NB4 (cell line): ENCODE measurements at regions not wholly inside any gene's neighbourhood (a gene's known extent, or its start where the extent isn't known, plus 50 kb on each side); places are given as distances from the start of the nearest gene placed in this dataset.

Experiments used
- MYC ChIP-seq: IDR thresholded peaks from 2 replicates; pipeline ENCODE4 v1.6.1; 2011; ENCODE audit warnings: low read depth, low read length
- POLR2A ChIP-seq: IDR thresholded peaks from 2 replicates; pipeline ENCODE4 v1.6.1; 2011; ENCODE audit warnings: mild to moderate bottlenecking; ENCODE audit not compliant: insufficient read length; ENCODE audit errors: extremely low read depth
- TF ChIP-seq, protein P1 (sequence below): IDR thresholded peaks from one replicate; pipeline ENCODE4 v1.5.1; 2012; ENCODE audit warnings: low read depth, low read length
- TF ChIP-seq, protein P2 (sequence below): IDR thresholded peaks from 2 replicates; pipeline ENCODE4 v1.6.1; 2011; ENCODE audit warnings: low read depth, low read length

DNA sequence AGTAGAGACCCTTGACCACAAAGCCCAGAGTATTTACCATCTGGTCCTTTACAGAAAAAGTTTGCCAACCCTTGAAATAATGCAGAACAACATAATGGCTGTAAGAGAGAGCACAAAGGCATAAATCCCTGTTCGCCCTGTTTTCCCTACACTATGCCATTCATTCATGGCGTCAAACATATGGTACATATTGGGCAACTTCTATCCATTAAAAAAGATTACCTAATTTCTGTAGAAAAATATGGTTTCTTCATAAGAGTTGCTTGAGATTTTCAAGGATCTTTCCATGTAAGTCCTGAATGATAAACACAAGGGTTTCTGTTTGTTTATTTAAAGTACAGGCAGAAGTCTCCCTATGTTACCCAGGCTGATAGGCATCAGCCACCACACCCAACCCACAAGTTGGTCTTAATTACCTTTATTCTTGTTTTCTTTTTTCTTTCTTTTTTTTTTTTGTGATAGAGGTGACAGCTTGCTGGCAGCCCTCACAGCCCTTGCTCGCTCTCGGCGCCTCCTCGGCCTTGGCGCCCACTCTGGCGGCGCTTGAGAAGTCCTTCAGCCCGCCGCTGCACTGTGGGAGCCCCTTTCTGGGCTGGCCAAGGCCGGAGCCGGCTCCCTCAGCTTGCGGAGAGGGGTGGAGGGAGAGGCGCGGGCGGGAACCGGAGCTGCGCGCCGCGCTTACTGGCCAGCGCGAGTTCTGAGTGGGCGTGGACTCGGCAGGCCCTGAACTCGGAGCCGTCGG, 68.3 kb upstream of the NR5A2 start:
- TF ChIP-seq MYC (no peak), POLR2A (no peak)
- TF ChIP-seq, protein P1, sequence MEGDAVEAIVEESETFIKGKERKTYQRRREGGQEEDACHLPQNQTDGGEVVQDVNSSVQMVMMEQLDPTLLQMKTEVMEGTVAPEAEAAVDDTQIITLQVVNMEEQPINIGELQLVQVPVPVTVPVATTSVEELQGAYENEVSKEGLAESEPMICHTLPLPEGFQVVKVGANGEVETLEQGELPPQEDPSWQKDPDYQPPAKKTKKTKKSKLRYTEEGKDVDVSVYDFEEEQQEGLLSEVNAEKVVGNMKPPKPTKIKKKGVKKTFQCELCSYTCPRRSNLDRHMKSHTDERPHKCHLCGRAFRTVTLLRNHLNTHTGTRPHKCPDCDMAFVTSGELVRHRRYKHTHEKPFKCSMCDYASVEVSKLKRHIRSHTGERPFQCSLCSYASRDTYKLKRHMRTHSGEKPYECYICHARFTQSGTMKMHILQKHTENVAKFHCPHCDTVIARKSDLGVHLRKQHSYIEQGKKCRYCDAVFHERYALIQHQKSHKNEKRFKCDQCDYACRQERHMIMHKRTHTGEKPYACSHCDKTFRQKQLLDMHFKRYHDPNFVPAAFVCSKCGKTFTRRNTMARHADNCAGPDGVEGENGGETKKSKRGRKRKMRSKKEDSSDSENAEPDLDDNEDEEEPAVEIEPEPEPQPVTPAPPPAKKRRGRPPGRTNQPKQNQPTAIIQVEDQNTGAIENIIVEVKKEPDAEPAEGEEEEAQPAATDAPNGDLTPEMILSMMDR = no peak
- TF ChIP-seq, protein P2, sequence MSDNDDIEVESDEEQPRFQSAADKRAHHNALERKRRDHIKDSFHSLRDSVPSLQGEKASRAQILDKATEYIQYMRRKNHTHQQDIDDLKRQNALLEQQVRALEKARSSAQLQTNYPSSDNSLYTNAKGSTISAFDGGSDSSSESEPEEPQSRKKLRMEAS = no peak
